ENCODE measurements at regions not wholly inside any gene's neighbourhood (a gene's known extent, or its start where the extent isn't known, plus 50 kb on each side); places are given as distances from the start of the nearest gene placed in this dataset.

GRCh38 chr11:15576769-15577168 lies 462.0 kb downstream of the INSC start:
- H2AFZ ChIP-seq (ENCODE audit: low read depth, low read length): no peak overlapping the region
- H3K27ac ChIP-seq (ENCODE audit: extremely low read depth, low read depth, low read length): no peak overlapping the region
- no peaks in the 10 kb centered on the region for H3K9me3 ChIP-seq (replicated peaks; ENCODE audit: control insufficient read depth, insufficient read depth, low read depth, low read length)
- DNase-seq (ENCODE audit: extremely low read depth in 1 of 4, low spot score in 3 of 4): no peak
- peaks cover 3% of the 10 kb centered on the region for H3K9me1 ChIP-seq (ENCODE audit: control insufficient read depth, insufficient read depth, low read length)
- no peak overlapping the region for H3K9ac ChIP-seq (ENCODE audit: insufficient read depth in 1 of 2, low read depth in 2 of 2, low read length in 2 of 2)
- ChIA-PET POLR2A (no interaction called here), CTCF (ENCODE audit: low intra/inter-chr PET ratio) (no interaction called here)
- intact Hi-C loops (cut with micrococcal nuclease) (no loop called here), in situ Hi-C loops (cut with MboI) (no loop called here)
- H4K20me1 ChIP-seq (replicated peaks; ENCODE audit: control insufficient read depth, insufficient read depth, low read length): no peaks in the 10 kb centered on the region
- no peak for FAIRE-seq
- no peak for ATAC-seq
- H3K4me1 ChIP-seq (replicated peaks in 1 of 2; ENCODE audit: control insufficient read depth in 2 of 2, insufficient read depth in 2 of 2, low read length in 2 of 2): peaks cover 7 to 13% of the 10 kb centered on the region in 2 experiments; a peak in 4 of 5 replicates
- WGBS (ENCODE audit: insufficient coverage, low coverage, missing lambda C conversion rate): 2% methylated on average over 4 of the region's 4 CpGs
- TF ChIP-seq TGIF2 (CRISPR knock-in tag; IDR thresholded peaks at IDR 0.05) (no peak), ZNF639 (CRISPR knock-in tag; conservative IDR thresholded peaks at IDR 0.05 in 1 of 2, IDR thresholded peaks at IDR 0.05 in 1 of 2) (no peak), NFXL1 (CRISPR knock-in tag; IDR thresholded peaks at IDR 0.05) (no peak), ATF7 (IDR thresholded peaks at IDR 0.05) (no peak), PHTF2 (CRISPR knock-in tag; IDR thresholded peaks at IDR 0.05) (no peak), PCBP1 (IDR thresholded peaks at IDR 0.05; ENCODE audit: low read depth, low read length, poor library complexity, severe bottlenecking) (no peak), MXD1 (CRISPR knock-in tag; IDR thresholded peaks at IDR 0.05; ENCODE audit: borderline replicate concordance, poor library complexity, severe bottlenecking) (no peak), HDGF (IDR thresholded peaks at IDR 0.05) (no peak), ZNF75A (CRISPR knock-in tag; IDR thresholded peaks at IDR 0.05) (no peak), ZBTB8A (IDR thresholded peaks at IDR 0.05; ENCODE audit: partially characterized antibody) (no peak), CEBPG (CRISPR knock-in tag; IDR thresholded peaks at IDR 0.05) (no peak), CEBPG (tag; conservative IDR thresholded peaks at IDR 0.05 in 1 of 2, IDR thresholded peaks at IDR 0.05 in 1 of 2) (no peak), PTBP1 (IDR thresholded peaks at IDR 0.05; ENCODE audit: low read depth, low read length) (no peak), GTF2E2 (tag; IDR thresholded peaks at IDR 0.05) (no peak), SREBF1 (IDR thresholded peaks at IDR 0.05; ENCODE audit: borderline replicate concordance, low read depth, low read length) (no peak), POLR2AphosphoS5 (IDR thresholded peaks at IDR 0.05; ENCODE audit: control insufficient read depth, insufficient read depth, low read depth, low read length) (no peak)
- H3K4me3 ChIP-seq: no peak overlapping the region
- H3K4me2 ChIP-seq (ENCODE audit: insufficient read depth, low read length): no peak overlapping the region
- no peaks in the 10 kb centered on the region for H3K36me3 ChIP-seq (ENCODE audit: control insufficient read depth, insufficient read depth, low read length)
- H3K79me2 ChIP-seq (ENCODE audit: control insufficient read depth, insufficient read depth, low read length): no peaks in the 10 kb centered on the region
- BruUV-seq (replicated peaks): no TSS peak
- no peaks in the 10 kb centered on the region; a peak in 1 of 5 replicates for H3K27me3 ChIP-seq (ENCODE audit: control insufficient read depth in 2 of 2, insufficient read depth in 2 of 2, low read length in 2 of 2)
